HepG2 (cell line): ENCODE measurements at regions not wholly inside any gene's neighbourhood (a gene's known extent, or its start where the extent isn't known, plus 50 kb on each side); places are given as distances from the start of the nearest gene placed in this dataset.

ENCODE experiments used
- CEBPG ChIP-seq: IDR thresholded peaks from 2 replicates; pipeline ENCODE4 v1.6.1; 2016
- CTCF ChIP-seq: sonication (generic); formaldehyde crosslinking; IDR thresholded peaks from 2 replicates; pipeline ENCODE4 v1.5.0; 2020; ENCODE audit warnings: mild to moderate bottlenecking, missing genetic modification reagents, moderate library complexity
- FOXC1 ChIP-seq: sonication (generic); formaldehyde crosslinking; IDR thresholded peaks from 2 replicates; pipeline ENCODE4 v1.8.0; 2022; ENCODE audit warnings: mild to moderate bottlenecking, missing genetic modification reagents, borderline replicate concordance
- GLI4 ChIP-seq: sonication (generic); formaldehyde crosslinking; IDR thresholded peaks from 2 replicates; pipeline ENCODE4 v1.5.1; 2020; ENCODE audit warnings: missing genetic modification reagents, mild to moderate bottlenecking, moderate library complexity, borderline replicate concordance
- HDAC6 ChIP-seq: fragments of 200-600 bp; sonication (generic); IDR thresholded peaks from 2 replicates; pipeline ENCODE4 v1.7.0; 2017; ENCODE audit warnings: mild to moderate bottlenecking, antibody characterized with exemption, low read length, low read depth
- HOXA5 ChIP-seq: sonication (generic); formaldehyde crosslinking; IDR thresholded peaks from 2 replicates; pipeline ENCODE4 v1.4.0; 2020; ENCODE audit warnings: missing genetic modification reagents
- MAX ChIP-seq: IDR thresholded peaks from 2 replicates; pipeline ENCODE4 v1.6.1; 2012; ENCODE audit warnings: inconsistent platforms
- POLR2A ChIP-seq, 2 experiments: IDR thresholded peaks; 2 replicates each; pipeline ENCODE4 v1.6.1; 2011; ENCODE audit warnings: low read depth in 2 of 2, low read length in 2 of 2, mild to moderate bottlenecking in 1 of 2, moderate library complexity in 1 of 2; ENCODE audit not compliant: insufficient read depth in 1 of 2
- POLR2AphosphoS5 ChIP-seq: IDR thresholded peaks from 2 replicates; pipeline ENCODE4 v1.6.1; 2012; ENCODE audit warnings: low read depth, low read length
- TBP ChIP-seq: sonication (generic); formaldehyde crosslinking; IDR thresholded peaks from 2 replicates; pipeline ENCODE4 v1.5.0; 2020; ENCODE audit warnings: missing genetic modification reagents
- USF2 ChIP-seq, 2 experiments: sonication (generic) in 1 of 2; formaldehyde crosslinking in 1 of 2; IDR thresholded peaks; 2 replicates each; pipeline versions ENCODE4 v1.5.1 to v1.6.1; 2011 to 2020; ENCODE audit warnings: borderline replicate concordance in 1 of 2, low read depth in 1 of 2, low read length in 1 of 2, mild to moderate bottlenecking in 1 of 2, missing genetic modification reagents in 1 of 2, moderate library complexity in 1 of 2
- ZNF101 ChIP-seq: sonication (generic); formaldehyde crosslinking; IDR thresholded peaks from 2 replicates; pipeline ENCODE4 v1.4.0; 2020; ENCODE audit warnings: mild to moderate bottlenecking, low read depth, missing genetic modification reagents, borderline replicate concordance
- ZNF430 ChIP-seq: sonication (generic); formaldehyde crosslinking; IDR thresholded peaks from 2 replicates; pipeline ENCODE4 v1.9.0; 2021; ENCODE audit warnings: mild to moderate bottlenecking, missing genetic modification reagents

- TF ChIP-seq POLR2AphosphoS5: no peak
- no peak for TF ChIP-seq HOXA5 (CRISPR knock-in tag)
- no peak for TF ChIP-seq USF2 (IDR thresholded peaks at IDR 0.05; ENCODE audit: low read depth, low read length)
- no peak for TF ChIP-seq USF2 (CRISPR knock-in tag; IDR thresholded peaks at IDR 0.05; ENCODE audit: borderline replicate concordance)
- TF ChIP-seq CTCF: no peak
- TF ChIP-seq MAX: no peak
- no peak for TF ChIP-seq ZNF101 (CRISPR knock-in tag)
- TF ChIP-seq FOXC1 (CRISPR knock-in tag): no peak
- no peak for TF ChIP-seq GLI4 (CRISPR knock-in tag)
- no peak for TF ChIP-seq CEBPG
- no peak for TF ChIP-seq ZNF430 (CRISPR knock-in tag)
- no peak for TF ChIP-seq TBP (CRISPR knock-in tag)
- TF ChIP-seq POLR2A (IDR thresholded peaks at IDR 0.05; ENCODE audit: insufficient read depth in 1 of 2, low read depth in 2 of 2, low read length in 2 of 2): no peak
- TF ChIP-seq HDAC6: no peak
Measured at GRCh38 chr13:112233256-112233655, 142.9 kb upstream of the SPACA7 start.
